IgD-negative memory B cell (primary cell): ENCODE measurements at regions not wholly inside any gene's neighbourhood (a gene's known extent, or its start where the extent isn't known, plus 50 kb on each side); places are given as distances from the start of the nearest gene placed in this dataset.

ENCODE experiments used
- H3K27ac Mint-ChIP-seq, 3 donors: one replicate each; pipeline ENCODE4 v1.8.0; 2020 to 2022; ENCODE audit warnings: mild to moderate bottlenecking in 3 of 3, mixed read lengths in 3 of 3, moderate library complexity in 1 of 3
- H3K27me3 Mint-ChIP-seq: one replicate; pipeline ENCODE4 v1.8.0; 2021; ENCODE audit warnings: mixed read lengths
- H3K36me3 Mint-ChIP-seq: one replicate; pipeline ENCODE4 v1.8.0; 2020; ENCODE audit warnings: mild to moderate bottlenecking, mixed read lengths
- H3K4me1 Mint-ChIP-seq, 3 donors: one replicate each; pipeline ENCODE4 v1.8.0; 2020 to 2022; ENCODE audit warnings: mixed read lengths in 3 of 3, mild to moderate bottlenecking in 1 of 3
- H3K4me3 Mint-ChIP-seq, 4 donors: one replicate each; pipeline ENCODE4 v1.8.0; 2020 to 2022; ENCODE audit warnings: mild to moderate bottlenecking in 4 of 4, mixed read lengths in 4 of 4, moderate library complexity in 3 of 4
- H3K9me3 Mint-ChIP-seq, 3 donors: one replicate each; pipeline ENCODE4 v1.8.0; 2020 to 2021; ENCODE audit warnings: mixed read lengths in 3 of 3, mild to moderate bottlenecking in 1 of 3

DNA sequence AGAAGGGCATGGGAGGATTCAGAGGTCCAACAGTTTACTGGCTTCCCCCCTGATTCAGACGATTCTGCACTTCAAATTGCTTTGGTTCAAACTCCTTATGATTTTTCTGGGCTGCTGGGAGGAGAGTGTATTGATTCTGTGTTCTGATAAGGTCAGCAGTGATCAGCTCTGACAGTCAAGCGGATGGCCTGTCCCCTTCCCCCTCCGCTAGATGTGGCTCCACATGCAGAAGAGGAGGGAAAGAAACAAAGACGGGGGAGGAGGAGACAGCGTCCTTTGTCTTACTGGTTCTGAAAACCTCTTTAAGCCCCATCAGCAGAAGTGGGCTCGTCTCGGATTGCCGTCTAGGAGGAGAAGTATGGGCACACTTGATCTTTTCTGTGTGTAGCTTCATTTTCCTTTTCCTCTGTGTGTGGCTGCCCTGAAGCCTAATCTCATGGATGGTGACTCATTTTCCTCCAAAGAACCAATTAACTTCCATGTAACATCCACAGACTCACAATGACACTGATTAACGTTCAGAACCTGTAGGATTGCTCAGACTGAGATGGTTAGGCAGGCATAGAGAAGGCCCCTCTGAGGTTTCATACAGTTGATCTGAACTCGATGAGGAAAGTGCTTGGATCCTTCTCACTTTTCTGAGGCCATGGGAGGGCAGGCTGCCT is 162.4 kb upstream of the PPP2R3A start:
- no peak overlapping the region for H3K27ac Mint-ChIP-seq
- H3K27me3 Mint-ChIP-seq = peaks cover 2% of the 10 kb centered on the region
- no peaks in the 10 kb centered on the region for H3K36me3 Mint-ChIP-seq
- H3K4me1 Mint-ChIP-seq = no peaks in the 10 kb centered on the region
- H3K4me3 Mint-ChIP-seq = no peak overlapping the region
- H3K9me3 Mint-ChIP-seq = no peaks in the 10 kb centered on the region

DNA sequence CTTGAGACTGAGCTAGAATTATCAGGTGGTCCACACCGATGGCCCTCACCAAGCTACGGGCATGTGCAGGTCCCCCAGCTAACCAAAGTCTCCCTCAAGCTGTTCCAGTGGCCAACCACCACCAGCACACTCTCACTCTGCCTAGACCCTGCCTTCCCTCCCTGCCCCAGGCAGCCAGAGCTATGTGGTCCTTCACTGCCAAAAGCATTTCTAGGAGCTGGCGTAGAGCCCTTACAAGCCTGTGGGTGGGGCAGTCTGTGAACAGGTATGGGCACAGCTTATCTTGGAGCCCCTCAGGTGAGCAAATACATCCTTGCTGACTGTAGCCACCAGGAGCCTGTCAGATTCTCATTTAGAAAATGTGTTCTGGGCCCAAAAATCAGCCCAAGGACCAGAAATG is 159.8 kb upstream of the PPP2R3A start:
- peaks cover 0 to 2% (median 0%) of the 10 kb centered on the region in 3 donors for H3K4me1 Mint-ChIP-seq
- no peaks in the 10 kb centered on the region for H3K27me3 Mint-ChIP-seq
- no peaks in the 10 kb centered on the region for H3K9me3 Mint-ChIP-seq
- H3K36me3 Mint-ChIP-seq = no peaks in the 10 kb centered on the region
- no peak overlapping the region for H3K27ac Mint-ChIP-seq
- peak overlapping the region in 1 of 4 donors; percentile 49 for H3K4me3 Mint-ChIP-seq

DNA sequence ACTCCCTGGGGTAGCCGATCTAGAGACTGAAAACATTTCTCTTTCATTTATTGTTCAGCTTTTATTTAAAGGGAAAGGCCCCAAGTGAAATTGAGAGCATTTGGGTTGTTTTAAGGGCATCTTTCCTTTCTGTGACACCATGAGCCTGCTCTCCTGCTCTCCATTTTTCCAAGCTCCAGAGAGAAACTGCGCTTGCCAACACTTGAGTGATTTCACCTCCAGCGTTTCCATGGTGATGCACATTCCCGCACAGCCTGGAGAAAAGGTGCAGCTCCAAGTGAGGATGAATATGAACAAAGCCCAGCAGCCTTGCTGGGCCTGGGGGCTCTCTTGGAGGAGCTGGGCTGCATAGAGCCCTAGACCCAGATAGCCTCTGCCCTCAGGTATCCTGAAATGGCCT is 159.2 kb upstream of the PPP2R3A start:
- Mint-ChIP-seq H3K9me3 (no peaks in the 10 kb centered on the region), H3K36me3 (no peaks in the 10 kb centered on the region)

DNA sequence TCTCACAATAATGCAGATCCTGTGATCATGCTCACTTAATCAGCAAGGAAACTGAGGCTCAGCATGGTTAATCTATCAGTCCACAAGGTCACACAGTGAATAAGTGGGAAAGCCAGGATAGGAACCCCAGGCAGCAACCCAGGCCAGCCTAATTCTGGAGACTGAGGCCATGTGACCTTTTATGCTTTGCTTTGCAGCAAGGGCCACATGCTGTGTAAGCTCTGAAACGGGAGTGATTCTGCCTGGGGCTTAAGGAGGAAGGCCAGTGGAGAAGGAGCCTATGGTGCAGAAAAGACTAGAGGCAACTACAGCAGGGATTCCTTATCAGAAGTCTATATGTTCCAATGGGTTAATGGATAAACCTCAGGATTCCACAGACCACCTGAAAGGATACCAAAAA is 157.6 kb upstream of the PPP2R3A start:
- Mint-ChIP-seq H3K4me1 (peaks cover 0 to 2% (median 0%) of the 10 kb centered on the region in 3 donors), H3K9me3 (no peaks in the 10 kb centered on the region), H3K36me3 (no peaks in the 10 kb centered on the region), H3K4me3 (no peak overlapping the region), H3K27ac (no peak overlapping the region), H3K27me3 (peaks cover 3% of the 10 kb centered on the region)

More for the DNA sequence above, 159.2 kb upstream of the PPP2R3A start:
- Mint-ChIP-seq H3K27ac (no peak overlapping the region), H3K4me1 (peaks cover 0 to 2% (median 0%) of the 10 kb centered on the region in 3 donors), H3K4me3 (no peak overlapping the region), H3K27me3 (no peaks in the 10 kb centered on the region)

DNA sequence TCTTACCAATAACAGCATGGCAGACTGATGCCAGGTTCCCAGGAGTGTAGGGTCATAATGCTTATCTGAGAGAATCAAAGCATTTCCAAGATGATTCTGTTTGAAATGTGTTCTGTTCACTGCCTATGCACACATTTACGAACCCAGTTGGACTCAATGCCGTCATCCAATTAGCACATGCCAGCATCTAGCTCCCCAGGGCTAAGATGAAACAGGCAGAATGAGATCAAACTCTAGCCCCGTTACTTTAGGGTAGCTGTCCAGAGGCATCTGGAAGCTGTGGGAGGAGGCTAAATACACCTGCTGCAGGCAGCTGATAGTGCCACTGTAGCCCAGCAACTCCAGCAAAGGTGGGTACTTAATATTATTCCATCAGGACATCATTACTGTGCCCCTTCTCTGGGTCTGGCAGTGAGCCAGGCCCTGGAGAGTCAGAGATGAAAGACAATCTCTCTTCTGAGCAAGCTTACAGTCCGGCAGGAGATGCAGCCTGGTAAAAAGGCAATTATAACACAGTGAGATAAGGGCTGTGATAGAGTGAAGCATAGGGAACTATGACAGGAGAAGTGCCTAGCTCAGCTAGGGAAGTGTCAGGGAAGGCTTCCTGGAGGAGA is 156.4 kb upstream of the PPP2R3A start:
- Mint-ChIP-seq H3K27ac (no peak overlapping the region), H3K9me3 (no peaks in the 10 kb centered on the region), H3K4me3 (peak overlapping the region in 1 of 4 donors; percentile 66), H3K27me3 (peaks cover 3% of the 10 kb centered on the region), H3K4me1 (peaks cover 0 to 2% (median 0%) of the 10 kb centered on the region in 3 donors), H3K36me3 (no peaks in the 10 kb centered on the region)

DNA sequence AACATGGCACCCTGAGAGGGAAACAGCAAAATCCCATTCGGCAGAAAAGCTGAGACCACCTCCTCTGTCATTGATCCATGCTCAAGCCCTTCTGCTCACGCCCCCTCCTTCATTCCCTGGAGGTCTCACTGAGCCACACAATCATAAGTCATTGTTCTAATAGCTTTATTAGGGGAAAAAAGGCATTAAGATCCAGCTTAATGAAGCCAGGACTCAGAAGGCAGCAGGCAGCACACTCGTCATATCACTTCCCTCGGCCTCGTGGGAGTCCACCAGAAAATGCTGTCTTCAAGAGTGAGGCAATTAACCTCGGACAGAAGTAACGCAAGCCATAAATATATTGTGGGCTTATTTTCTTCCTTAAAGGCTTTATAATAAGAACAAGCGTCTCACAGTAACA is 153.9 kb upstream of the PPP2R3A start:
- H3K9me3 Mint-ChIP-seq = no peaks in the 10 kb centered on the region
- H3K27me3 Mint-ChIP-seq = peaks cover 3% of the 10 kb centered on the region
- H3K27ac Mint-ChIP-seq = no peak overlapping the region
- peaks cover 0 to 2% (median 0%) of the 10 kb centered on the region in 3 donors for H3K4me1 Mint-ChIP-seq
- no peaks in the 10 kb centered on the region for H3K36me3 Mint-ChIP-seq
- H3K4me3 Mint-ChIP-seq = no peak overlapping the region

DNA sequence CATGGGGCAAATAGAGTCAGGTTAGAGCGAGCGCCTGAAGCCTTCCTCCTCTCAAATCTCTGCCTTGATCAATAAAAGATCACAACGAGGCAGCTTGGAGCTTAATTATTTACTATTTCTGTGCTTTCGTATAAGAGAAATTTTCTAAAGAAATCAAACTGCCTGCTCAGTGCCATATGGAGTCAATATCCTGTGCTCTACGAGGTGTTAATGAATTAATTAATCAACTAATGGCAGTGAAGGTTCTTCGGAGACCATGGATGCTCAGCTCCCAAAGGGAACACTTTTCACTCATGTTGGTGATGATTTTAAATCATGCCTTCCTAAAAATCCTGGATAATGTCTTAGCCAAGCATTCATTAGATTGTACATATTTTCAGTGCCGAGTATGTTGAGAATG is 153.5 kb upstream of the PPP2R3A start:
- Mint-ChIP-seq H3K36me3 (no peaks in the 10 kb centered on the region), H3K27me3 (peaks cover 3% of the 10 kb centered on the region), H3K9me3 (no peaks in the 10 kb centered on the region), H3K27ac (no peak overlapping the region), H3K4me3 (no peak overlapping the region), H3K4me1 (peaks cover 0 to 2% (median 0%) of the 10 kb centered on the region in 3 donors)

DNA sequence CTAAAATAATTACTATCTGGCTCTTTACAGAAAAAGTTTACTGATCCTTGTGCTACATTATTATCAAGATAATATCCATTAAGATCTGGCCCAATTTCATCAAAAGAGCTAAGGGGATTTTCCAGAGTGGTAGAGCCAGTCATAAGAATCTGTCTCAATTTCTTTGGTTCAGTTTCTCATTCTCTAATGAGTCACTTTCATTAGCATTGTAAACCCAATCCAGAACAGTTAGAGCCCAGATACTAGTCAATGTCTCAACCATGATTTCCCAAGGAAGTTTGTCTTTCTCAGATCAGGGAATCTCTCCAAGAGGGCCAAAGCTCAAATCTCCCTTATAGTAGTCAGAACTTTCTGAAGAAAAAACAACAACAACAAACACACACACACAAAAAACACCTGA is 131.1 kb upstream of the PPP2R3A start:
- H3K4me1 Mint-ChIP-seq = no peaks in the 10 kb centered on the region
- H3K36me3 Mint-ChIP-seq = no peaks in the 10 kb centered on the region
- H3K27ac Mint-ChIP-seq = no peak overlapping the region
- no peaks in the 10 kb centered on the region for H3K9me3 Mint-ChIP-seq
- no peak overlapping the region for H3K4me3 Mint-ChIP-seq
- H3K27me3 Mint-ChIP-seq = peaks cover 10% of the 10 kb centered on the region

DNA sequence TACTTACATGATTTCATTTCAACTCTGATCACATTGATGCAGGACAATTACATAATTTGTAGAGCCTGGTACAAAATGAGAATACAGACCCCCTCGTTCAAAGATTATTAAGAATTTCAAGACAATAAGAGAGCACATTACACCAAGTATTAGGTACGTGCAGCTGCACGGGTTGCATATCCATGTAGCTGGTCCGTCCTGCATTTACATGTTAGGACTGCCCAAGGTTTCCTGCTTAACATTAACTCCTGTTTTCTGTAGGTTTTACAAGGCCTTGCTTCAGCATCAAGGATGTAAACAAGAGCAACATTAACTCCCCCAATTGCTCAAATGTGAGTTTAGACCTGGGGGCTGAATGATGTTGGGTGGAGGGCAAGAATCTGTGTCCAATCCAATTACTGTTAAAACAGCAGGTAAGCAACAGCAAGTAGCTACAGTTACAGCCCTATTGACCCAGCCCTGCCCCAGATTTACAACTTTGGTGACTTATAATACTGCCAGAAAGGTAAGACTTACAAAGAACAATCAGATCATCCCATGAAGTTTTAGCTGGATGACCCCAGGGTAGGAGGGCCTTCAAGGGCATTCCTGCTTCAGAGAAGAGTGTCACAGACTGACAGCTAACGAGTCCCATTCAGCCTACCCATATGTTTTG is 127.4 kb upstream of the PPP2R3A start:
- Mint-ChIP-seq H3K9me3 (no peaks in the 10 kb centered on the region), H3K36me3 (no peaks in the 10 kb centered on the region), H3K4me3 (no peak overlapping the region), H3K27me3 (peaks cover 11% of the 10 kb centered on the region), H3K27ac (no peak overlapping the region), H3K4me1 (no peaks in the 10 kb centered on the region)

DNA sequence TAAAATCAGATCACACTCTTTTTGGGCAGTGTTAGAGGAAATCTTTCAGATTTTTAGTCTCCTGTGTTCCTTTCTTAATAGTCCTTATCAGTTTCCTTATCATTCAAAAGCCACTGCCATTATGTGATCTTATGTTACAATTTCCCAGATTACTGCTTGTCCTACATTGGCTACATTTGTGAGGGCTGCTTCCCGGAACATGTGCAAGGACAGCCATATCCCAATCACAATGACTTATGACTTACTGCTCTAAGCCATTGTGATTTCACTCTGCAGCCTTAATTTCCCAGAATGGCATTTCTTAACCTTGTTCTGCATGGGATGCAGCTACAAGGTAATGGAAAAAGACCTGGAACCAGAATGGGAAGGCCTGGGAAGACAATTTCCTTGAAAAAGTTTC is 125.1 kb upstream of the PPP2R3A start:
- no peaks in the 10 kb centered on the region for H3K9me3 Mint-ChIP-seq
- no peaks in the 10 kb centered on the region for H3K36me3 Mint-ChIP-seq
- no peak overlapping the region for H3K27ac Mint-ChIP-seq
- no peaks in the 10 kb centered on the region for H3K4me1 Mint-ChIP-seq
- no peak overlapping the region for H3K4me3 Mint-ChIP-seq
- H3K27me3 Mint-ChIP-seq = peaks cover 8% of the 10 kb centered on the region

DNA sequence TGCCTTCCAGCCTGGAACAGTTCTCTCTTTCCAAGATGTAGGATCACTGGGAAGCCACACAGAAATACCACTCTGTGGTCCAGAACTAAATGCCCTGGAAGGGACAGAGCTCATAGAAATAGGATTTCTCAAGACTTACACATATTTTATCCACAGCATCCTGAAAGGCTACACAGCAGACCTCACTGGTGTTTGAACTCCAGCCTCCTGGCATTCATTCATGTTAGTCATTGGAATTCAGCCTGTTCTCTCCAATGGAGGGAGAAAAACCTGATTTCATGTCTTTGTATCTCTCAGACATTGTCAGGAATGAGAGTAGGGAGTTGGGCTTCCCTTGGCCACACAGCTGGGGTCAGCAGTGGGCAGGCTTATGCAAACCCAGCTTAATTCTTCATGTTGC is 121.1 kb upstream of the PPP2R3A start:
- H3K4me1 Mint-ChIP-seq = peaks cover 0 to 1% (median 0%) of the 10 kb centered on the region in 3 donors
- H3K27ac Mint-ChIP-seq = no peak overlapping the region
- H3K9me3 Mint-ChIP-seq = peaks cover 0 to 7% (median 1%) of the 10 kb centered on the region in 3 donors
- peaks cover 2% of the 10 kb centered on the region for H3K27me3 Mint-ChIP-seq
- no peaks in the 10 kb centered on the region for H3K36me3 Mint-ChIP-seq
- no peak overlapping the region for H3K4me3 Mint-ChIP-seq

DNA sequence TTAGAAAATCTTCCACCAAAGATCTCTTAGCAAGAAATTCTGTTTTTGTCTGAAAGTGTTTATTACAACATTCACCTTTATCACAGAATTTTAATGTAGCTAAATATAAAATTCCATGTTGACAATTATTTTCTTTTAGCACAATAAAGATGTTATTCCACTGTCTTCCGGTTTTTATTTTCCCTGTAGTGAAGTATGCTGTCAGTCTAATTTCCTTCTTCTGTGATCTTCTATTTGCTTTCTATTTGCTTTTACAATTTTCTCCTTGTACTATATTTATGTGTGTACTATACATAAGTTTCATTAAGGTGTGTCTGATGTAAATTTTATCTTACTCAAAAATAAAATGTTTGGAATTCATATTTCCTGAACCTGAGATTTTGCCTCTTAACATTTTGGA is 117.5 kb upstream of the PPP2R3A start:
- Mint-ChIP-seq H3K4me1 (peaks cover 0 to 1% (median 0%) of the 10 kb centered on the region in 3 donors), H3K9me3 (peaks cover 1 to 7% (median 3%) of the 10 kb centered on the region in 3 donors), H3K27me3 (peaks cover 2% of the 10 kb centered on the region), H3K27ac (no peak overlapping the region), H3K4me3 (no peak overlapping the region), H3K36me3 (no peaks in the 10 kb centered on the region)

DNA sequence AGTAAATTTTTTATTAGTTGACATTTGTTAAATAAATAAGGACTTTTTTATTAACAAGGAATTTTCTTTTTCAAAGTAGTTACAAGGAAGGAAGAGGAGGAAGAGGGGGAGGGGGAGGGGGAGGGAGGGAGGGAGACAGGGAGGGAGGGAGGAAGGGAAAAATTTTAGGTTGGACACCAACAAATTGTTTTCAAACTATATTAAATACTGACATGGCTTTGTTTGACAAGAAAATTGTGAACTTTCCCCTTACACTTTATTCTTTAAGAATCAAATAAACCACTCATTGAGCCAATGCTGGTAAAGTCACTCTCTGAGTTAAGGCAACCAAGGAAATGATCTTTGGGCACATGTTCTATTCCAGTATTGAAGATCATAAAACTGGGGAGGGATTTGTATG is 115.7 kb upstream of the PPP2R3A start:
- Mint-ChIP-seq H3K27me3 (peaks cover 4% of the 10 kb centered on the region), H3K36me3 (no peaks in the 10 kb centered on the region), H3K9me3 (peaks cover 1 to 7% (median 3%) of the 10 kb centered on the region in 3 donors), H3K4me3 (no peak overlapping the region), H3K27ac (no peak overlapping the region), H3K4me1 (peaks cover 0 to 1% (median 0%) of the 10 kb centered on the region in 3 donors)

DNA sequence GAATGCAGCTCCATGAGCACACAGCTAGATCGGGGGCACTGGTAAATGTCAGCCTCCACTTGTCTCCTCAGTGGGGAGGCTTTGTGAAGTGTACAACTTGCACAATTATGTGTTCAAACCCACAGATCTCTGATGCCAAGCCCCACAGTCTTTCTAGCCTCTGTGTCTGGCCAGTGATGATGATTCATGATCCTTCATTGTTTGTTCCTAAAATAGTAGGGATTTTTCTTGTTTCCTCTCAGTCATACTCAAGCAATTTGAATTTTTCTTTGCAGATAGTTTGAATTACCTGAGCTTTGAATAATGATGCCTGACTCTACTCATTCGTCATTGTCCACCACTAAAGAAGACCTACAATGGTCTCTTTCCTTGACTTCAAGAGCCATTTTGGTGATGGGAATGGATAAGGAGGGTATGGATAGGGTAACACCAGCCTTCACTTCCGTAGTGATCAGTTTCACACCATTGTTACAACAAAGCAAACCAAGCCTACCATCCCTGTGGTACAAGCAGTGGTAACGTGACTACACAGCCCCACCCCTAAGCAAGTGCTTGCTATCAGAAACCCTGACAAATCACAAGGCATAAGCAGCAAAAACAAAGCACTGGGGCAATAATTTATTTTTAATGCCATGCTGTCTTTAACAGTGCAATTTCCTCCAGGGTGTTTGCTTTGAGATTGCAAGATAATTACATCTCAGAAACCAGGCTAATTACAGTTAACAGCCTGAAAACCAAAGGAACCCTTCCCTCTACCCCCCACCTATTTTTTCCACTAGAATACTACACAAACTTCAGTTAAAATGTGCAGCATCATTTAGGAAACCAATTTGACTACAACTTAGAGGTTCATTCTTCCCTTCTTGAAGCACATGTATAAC is 114.1 kb upstream of the PPP2R3A start:
- no peak overlapping the region for H3K27ac Mint-ChIP-seq
- H3K4me3 Mint-ChIP-seq = no peak overlapping the region
- H3K9me3 Mint-ChIP-seq = peaks cover 1 to 7% (median 3%) of the 10 kb centered on the region in 3 donors
- H3K36me3 Mint-ChIP-seq = no peaks in the 10 kb centered on the region
- H3K27me3 Mint-ChIP-seq = peaks cover 4% of the 10 kb centered on the region
- no peaks in the 10 kb centered on the region for H3K4me1 Mint-ChIP-seq

DNA sequence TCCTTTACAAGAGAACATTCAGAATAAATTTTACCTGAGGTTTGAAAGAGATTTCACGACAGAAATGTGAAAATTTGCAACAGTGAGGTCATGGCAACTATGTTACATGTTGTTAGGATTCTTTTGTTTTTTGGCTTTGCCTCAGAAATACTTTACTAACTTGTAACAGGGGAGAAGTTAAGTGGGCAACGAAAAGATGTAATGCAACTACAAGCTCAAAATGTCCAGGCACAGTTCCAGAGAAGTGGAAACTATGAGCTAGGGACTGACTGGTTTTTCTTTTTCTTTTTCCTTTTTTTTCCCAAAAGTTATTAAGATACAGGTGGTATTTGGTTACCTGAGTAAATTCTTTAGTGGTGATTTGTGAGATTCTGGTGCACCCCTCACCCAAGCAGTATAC is 111.5 kb upstream of the PPP2R3A start:
- Mint-ChIP-seq H3K4me3 (no peak overlapping the region), H3K9me3 (peaks cover 0 to 3% (median 0%) of the 10 kb centered on the region in 3 donors), H3K27ac (no peak overlapping the region), H3K36me3 (no peaks in the 10 kb centered on the region), H3K4me1 (no peaks in the 10 kb centered on the region), H3K27me3 (peaks cover 4% of the 10 kb centered on the region)
